ENCODE measurements at regions not wholly inside any gene's neighbourhood (a gene's known extent, or its start where the extent isn't known, plus 50 kb on each side); places are given as distances from the start of the nearest gene placed in this dataset.

GRCh38 chr3:82654708-82655107 is 893.3 kb upstream of the GBE1 start:
- TF ChIP-seq SP1 (IDR thresholded peaks at IDR 0.05) = no peak
- no peak for TF ChIP-seq FOXM1 (IDR thresholded peaks at IDR 0.05; ENCODE audit: borderline replicate concordance)

All from HEK293T (cell line).